ENCODE measurements at regions not wholly inside any gene's neighbourhood (a gene's known extent, or its start where the extent isn't known, plus 50 kb on each side); places are given as distances from the start of the nearest gene placed in this dataset.
A peak's percentile ranks its signal among the peaks of the same experiment; 100 is the strongest.

- Histone ChIP-seq H3K27ac (no peak overlapping the region), H3K27me3 (no peaks in the 10 kb centered on the region), H3K9me3 (peaks cover 0 to 3% (median 0%) of the 10 kb centered on the region in 4 donors), H3K4me3 (no peak overlapping the region), H3K36me3 (no peaks in the 10 kb centered on the region), H3K4me1 (no peaks in the 10 kb centered on the region)
- 0 to 45% methylated on average over 1 of the region's 1 CpG for WGBS, 2 donors
- TF ChIP-seq CTCF (IDR thresholded peaks at IDR 0.05) = no peak
- TF ChIP-seq POLR2AphosphoS5 (IDR thresholded peaks at IDR 0.05) = no peak
- TF ChIP-seq EP300 (IDR thresholded peaks at IDR 0.05) = no peak
- no peak for TF ChIP-seq POLR2A (IDR thresholded peaks at IDR 0.05)
- ATAC-seq (ENCODE audit: low FRiP score in 2 of 2) (no peak), DNase-seq (no peak)
Measured at GRCh38 chr9:85237478-85237877, 504.3 kb downstream of the AGTPBP1 start.

GRCh38 chr9:85230081-85230480 is 511.7 kb downstream of the AGTPBP1 start:
- DNase-seq (no peak), ATAC-seq (ENCODE audit: low FRiP score in 2 of 2) (no peak)
- Histone ChIP-seq H3K4me3 (no peak overlapping the region), H3K27ac (no peak overlapping the region), H3K4me1 (no peaks in the 10 kb centered on the region), H3K27me3 (no peaks in the 10 kb centered on the region), H3K36me3 (no peaks in the 10 kb centered on the region), H3K9me3 (no peaks in the 10 kb centered on the region)
- TF ChIP-seq POLR2AphosphoS5 (IDR thresholded peaks at IDR 0.05) (no peak), EP300 (IDR thresholded peaks at IDR 0.05) (no peak), POLR2A (IDR thresholded peaks at IDR 0.05) (no peak), CTCF (IDR thresholded peaks at IDR 0.05) (no peak)
- 69 to 90% methylated on average over 4 of the region's 4 CpGs for WGBS, 2 donors

- DNase-seq = no peak
- no peaks in the 10 kb centered on the region for H3K27me3 ChIP-seq
- no peak for TF ChIP-seq CTCF (IDR thresholded peaks at IDR 0.05)
- TF ChIP-seq POLR2AphosphoS5 (IDR thresholded peaks at IDR 0.05) = no peak
- TF ChIP-seq POLR2A (IDR thresholded peaks at IDR 0.05) = no peak
- TF ChIP-seq EP300 (IDR thresholded peaks at IDR 0.05) = no peak
- no peaks in the 10 kb centered on the region for H3K4me1 ChIP-seq
- H3K4me3 ChIP-seq = no peak overlapping the region
- WGBS, 2 donors = 86 to 87% methylated on average over 9 of the region's 9 CpGs
- H3K36me3 ChIP-seq = no peaks in the 10 kb centered on the region
- no peaks in the 10 kb centered on the region for H3K9me3 ChIP-seq
- H3K27ac ChIP-seq = no peak overlapping the region
- ATAC-seq (ENCODE audit: low FRiP score in 2 of 2) = peak in 1 of 2 donors; percentile 50
Measured at GRCh38 chr9:85228111-85228855, 513.5 kb downstream of the AGTPBP1 start.

GRCh38 chr9:85225180-85225579 is 516.6 kb downstream of the AGTPBP1 start:
- TF ChIP-seq POLR2AphosphoS5 (IDR thresholded peaks at IDR 0.05) = no peak
- TF ChIP-seq CTCF (IDR thresholded peaks at IDR 0.05) = no peak
- no peak for TF ChIP-seq EP300 (IDR thresholded peaks at IDR 0.05)
- no peak for TF ChIP-seq POLR2A (IDR thresholded peaks at IDR 0.05)
- no peak overlapping the region for H3K27ac ChIP-seq
- WGBS, 2 donors = 75 to 86% methylated on average over 2 of the region's 2 CpGs
- H3K4me1 ChIP-seq = no peaks in the 10 kb centered on the region
- no peak overlapping the region for H3K4me3 ChIP-seq
- ATAC-seq (ENCODE audit: low FRiP score in 2 of 2) = no peak
- no peaks in the 10 kb centered on the region for H3K36me3 ChIP-seq
- H3K27me3 ChIP-seq = no peaks in the 10 kb centered on the region
- no peaks in the 10 kb centered on the region for H3K9me3 ChIP-seq
- DNase-seq = no peak

- WGBS, 2 donors = 76 to 77% methylated on average over 4 of the region's 4 CpGs
- no peak overlapping the region for H3K27ac ChIP-seq
- no peak for DNase-seq
- TF ChIP-seq POLR2A (IDR thresholded peaks at IDR 0.05) = no peak
- no peak for TF ChIP-seq CTCF (IDR thresholded peaks at IDR 0.05)
- no peak for TF ChIP-seq EP300 (IDR thresholded peaks at IDR 0.05)
- TF ChIP-seq POLR2AphosphoS5 (IDR thresholded peaks at IDR 0.05) = no peak
- H3K4me3 ChIP-seq = no peak overlapping the region
- H3K36me3 ChIP-seq = no peaks in the 10 kb centered on the region
- no peak for ATAC-seq (ENCODE audit: low FRiP score in 2 of 2)
- H3K9me3 ChIP-seq = no peaks in the 10 kb centered on the region
- H3K4me1 ChIP-seq = no peaks in the 10 kb centered on the region
- no peaks in the 10 kb centered on the region for H3K27me3 ChIP-seq
Measured at GRCh38 chr9:85224729-85225128, 517.0 kb downstream of the AGTPBP1 start.
